GM10266 (cell line): ENCODE measurements at regions not wholly inside any gene's neighbourhood (a gene's known extent, or its start where the extent isn't known, plus 50 kb on each side); places are given as distances from the start of the nearest gene placed in this dataset.
"Not testable (repeated sequence)": the region's sequence is repeated elsewhere in the genome, so short reads cannot be mapped to it uniquely, and the experiment has no call there.

ENCODE experiments used
- DNase-seq: peaks from one replicate; pipeline ENCODE4 v3.0.0; 2012; ENCODE audit errors: extremely low spot score
- CTCF ChIP-seq: IDR thresholded peaks from 2 replicates; pipeline ENCODE4 v1.5.1; 2012; ENCODE audit warnings: mild to moderate bottlenecking, low read depth; ENCODE audit not compliant: control insufficient read depth, insufficient read depth; ENCODE audit errors: missing control alignments

- no peak for DNase-seq
- TF ChIP-seq CTCF: no peak
These were observed 200.4 kb downstream of the FOXD4L6 start for GRCh38 chr9:40927851-40928802.

GRCh38 chr9:40927260-40927631, 201.2 kb downstream of the FOXD4L6 start:
- DNase-seq: no peak
- no peak for TF ChIP-seq CTCF

- TF ChIP-seq CTCF: no peak
- no peak for DNase-seq
These were observed 201.8 kb downstream of the FOXD4L6 start for GRCh38 chr9:40926404-40927259.

GRCh38 chr9:40925149-40925548, 203.3 kb downstream of the FOXD4L6 start:
- DNase-seq: no peak
- TF ChIP-seq CTCF: no peak

GRCh38 chr9:40916399-40916783, 212.1 kb downstream of the FOXD4L6 start:
- not testable (repeated sequence) for DNase-seq

GRCh38 chr9:40915660-40916398, 212.7 kb downstream of the FOXD4L6 start:
- not testable (repeated sequence) for DNase-seq

GRCh38 chr9:40914772-40915659, 213.5 kb downstream of the FOXD4L6 start:
- no peak for TF ChIP-seq CTCF

More at GRCh38 chr9:40914772-40915659, 213.5 kb downstream of the FOXD4L6 start:
- no peak for DNase-seq
